GM19467 (cell line): ENCODE measurements at regions not wholly inside any gene's neighbourhood (a gene's known extent, or its start where the extent isn't known, plus 50 kb on each side); places are given as distances from the start of the nearest gene placed in this dataset.
"Not testable (repeated sequence)": the region's sequence is repeated elsewhere in the genome, so short reads cannot be mapped to it uniquely, and the experiment has no call there.

Source experiments
- ATAC-seq: cut with Tn5 transposase; IDR thresholded peaks from one replicate; pipeline ENCODE4 v1.9.1; 2021; ENCODE audit warnings: mild to moderate bottlenecking, moderate library complexity; ENCODE audit not compliant: unreplicated experiment

- ATAC-seq: no peak
Measured at GRCh38 chr7:45402480-45403218, 171.5 kb upstream of the ADCY1 start.

- no peak for ATAC-seq
Measured at GRCh38 chr7:45404622-45405021, 169.5 kb upstream of the ADCY1 start.

GRCh38 chr7:45407730-45408408 is 166.3 kb upstream of the ADCY1 start:
- ATAC-seq: no peak

GRCh38 chr7:45408409-45408737 is 165.8 kb upstream of the ADCY1 start:
- ATAC-seq: no peak

GRCh38 chr7:45410893-45411292 is 163.3 kb upstream of the ADCY1 start:
- ATAC-seq: no peak

DNA sequence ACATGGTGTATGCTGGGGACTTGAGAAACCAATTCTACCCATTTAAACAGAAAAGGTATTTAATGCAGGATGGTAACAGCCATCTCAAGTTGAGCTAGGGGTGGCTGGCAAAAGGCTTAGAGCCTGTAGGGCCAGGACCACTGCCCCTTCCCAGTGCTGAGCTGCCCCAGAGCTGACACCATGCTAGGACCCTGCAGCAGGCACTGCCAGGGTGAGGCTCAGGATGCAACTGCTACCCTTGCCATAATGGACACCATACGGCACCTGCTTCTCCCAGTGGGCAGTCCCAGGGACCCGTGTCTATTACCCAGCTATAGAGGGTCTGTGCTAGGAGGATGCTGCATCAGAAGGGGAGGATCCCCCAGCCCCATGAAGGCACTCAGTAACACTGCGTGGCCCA is 160.7 kb upstream of the ADCY1 start:
- ATAC-seq: no peak

DNA sequence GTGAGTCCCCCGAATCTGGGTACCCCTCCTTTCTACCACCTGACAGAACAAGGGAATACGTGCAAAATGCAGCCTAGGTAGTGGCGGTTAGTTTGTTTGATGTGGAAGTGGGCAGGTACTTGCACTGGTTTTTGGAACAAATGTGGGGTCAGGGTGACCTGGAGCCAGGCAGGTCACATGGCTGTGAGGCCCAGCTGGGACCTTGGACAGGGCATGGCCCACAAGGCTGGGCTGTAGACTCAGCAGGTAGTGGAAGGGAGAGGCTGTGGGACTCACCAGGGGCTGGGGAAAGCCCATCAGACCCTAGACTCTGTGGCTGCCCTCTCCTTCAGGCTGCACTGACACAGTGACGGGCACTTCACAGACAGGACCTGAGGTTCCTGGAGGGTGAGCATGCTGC is 159.9 kb upstream of the ADCY1 start:
- no peak for ATAC-seq

GRCh38 chr7:45415265-45415664 is 158.9 kb upstream of the ADCY1 start:
- no peak for ATAC-seq

- ATAC-seq: no peak
Measured at GRCh38 chr7:45416846-45417245, 157.3 kb upstream of the ADCY1 start.

GRCh38 chr7:45417268-45417667 is 156.9 kb upstream of the ADCY1 start:
- ATAC-seq: no peak

DNA sequence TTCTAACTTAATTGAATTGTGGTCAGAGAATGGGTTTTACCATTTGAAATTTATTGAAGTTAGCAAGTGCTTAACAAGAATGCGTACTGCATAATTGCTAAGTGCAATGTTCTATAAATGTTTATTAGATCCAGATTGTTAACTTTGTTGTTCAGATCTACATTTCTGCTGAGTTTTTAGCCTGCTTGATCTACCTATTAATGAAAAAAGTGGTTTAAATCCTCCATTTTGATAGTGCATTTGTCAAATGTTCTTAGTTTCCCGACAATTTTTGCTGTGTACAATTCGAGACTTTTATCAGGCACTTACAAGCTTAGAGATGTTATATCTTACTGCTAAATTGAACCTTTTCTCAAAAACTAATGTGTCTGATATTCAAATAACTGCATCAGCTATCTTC is 156.4 kb upstream of the ADCY1 start:
- ATAC-seq: no peak

DNA sequence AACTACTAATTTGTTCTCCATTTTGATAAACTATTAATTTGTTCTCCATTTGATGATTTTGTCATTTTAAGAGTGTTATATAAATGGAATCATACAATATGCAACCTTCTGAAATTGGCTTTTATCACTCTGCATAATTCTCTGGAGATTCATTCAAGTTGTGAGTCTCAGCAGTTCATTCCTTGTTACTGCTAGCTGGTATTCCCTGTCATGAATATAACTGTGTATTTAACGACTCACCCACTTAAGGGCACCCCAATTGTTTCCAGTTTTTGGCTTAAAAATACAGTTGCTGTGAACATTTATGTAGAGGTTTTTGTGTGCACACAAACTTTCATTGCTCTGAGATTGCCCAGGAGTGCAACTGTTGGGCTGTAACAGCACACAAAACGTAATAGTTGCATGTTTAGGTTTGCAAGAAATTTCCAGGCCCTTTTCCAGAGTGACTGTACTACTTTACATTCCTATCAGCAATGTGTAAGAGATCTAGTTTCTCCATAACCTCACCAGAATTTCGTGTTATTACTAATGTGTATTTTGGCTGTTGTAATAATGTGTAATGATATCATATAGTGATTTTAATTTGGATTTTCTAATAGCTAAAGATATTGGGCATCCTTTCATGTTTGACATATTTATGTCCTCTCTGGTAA is 153.2 kb upstream of the ADCY1 start:
- ATAC-seq: no peak

DNA sequence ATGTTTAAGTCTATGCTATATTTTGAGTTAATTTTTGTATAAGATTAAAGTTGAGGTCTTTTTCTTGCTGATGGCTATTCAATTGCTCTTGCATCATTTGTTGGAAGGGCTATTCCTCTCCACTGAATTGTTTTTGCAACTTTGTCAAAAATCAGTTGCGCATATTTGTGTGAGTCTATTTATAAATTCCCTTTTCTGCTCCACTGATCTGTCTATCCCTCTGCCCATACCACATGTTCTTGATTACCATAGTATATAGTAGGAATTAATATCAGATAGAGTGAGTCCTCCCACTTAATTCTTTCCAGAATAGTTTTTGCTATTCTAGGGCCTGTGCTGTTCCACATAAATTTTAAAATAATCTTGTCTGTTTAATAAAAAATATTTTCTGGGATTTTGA is 152.4 kb upstream of the ADCY1 start:
- no peak for ATAC-seq

DNA sequence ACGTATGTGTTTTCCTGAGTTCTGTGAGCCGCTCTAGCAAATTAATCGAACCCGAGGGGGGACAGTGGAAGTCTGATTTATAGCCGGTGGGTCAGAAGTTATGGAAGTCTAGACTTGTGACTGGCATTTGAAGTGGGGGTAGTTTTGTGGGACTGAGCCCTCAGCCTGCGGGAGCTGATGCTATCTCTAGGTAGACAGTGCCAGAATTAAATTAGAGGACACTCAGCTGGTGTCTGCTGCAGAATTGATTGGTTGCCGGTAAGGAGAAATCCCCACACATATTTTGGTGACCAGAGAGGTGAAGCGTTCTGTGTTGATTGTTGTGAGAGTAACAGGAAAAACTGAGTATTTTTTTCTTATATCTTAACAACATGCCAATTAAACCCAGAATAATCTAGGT is 143.8 kb upstream of the ADCY1 start:
- no peak for ATAC-seq

DNA sequence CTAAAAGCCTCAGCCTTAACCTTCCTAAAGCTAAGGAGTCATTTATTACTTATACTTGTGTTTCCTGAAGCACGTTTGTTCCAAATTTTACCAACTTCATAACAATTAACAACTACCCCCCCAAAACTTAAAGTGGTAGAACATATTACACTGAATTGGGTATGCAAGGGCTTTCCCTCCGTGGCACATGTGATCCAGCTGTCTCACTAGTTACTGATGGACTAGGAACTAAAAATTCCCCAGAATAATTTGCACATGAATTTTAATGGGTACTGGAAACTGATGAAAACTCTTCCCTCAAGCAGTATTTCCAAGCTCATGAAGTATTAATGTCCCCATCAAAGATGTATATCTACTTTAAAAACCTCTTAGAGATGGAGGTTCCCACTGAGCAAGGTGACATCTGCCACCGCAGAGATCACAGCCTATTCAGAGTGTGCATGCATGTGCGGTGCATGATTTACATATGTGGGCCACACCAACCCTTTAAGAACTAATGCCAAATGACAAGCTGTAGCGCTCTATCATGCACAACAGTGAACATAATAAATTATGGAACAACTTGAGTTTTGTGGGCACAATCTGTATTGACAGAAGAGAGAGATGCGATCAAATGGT is 139.9 kb upstream of the ADCY1 start:
- ATAC-seq: no peak

DNA sequence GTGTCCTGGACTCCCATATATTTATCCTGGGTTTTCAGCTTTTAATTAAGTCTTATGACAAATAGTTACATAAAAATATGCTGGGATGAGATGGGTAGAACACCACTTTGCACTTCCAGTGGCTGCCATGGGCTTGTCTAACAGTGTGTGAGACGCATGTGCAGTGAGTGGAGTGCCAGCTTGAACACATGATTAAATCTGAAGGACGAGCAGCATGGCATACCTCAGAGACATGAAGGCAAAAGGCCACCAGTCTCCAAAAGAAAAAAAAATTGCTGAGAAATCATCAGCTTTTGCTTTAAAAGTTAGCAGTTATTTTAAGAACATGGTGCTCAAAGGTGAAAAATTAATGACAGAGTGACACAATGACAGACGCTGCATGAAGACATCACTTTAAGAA is 139.0 kb upstream of the ADCY1 start:
- no peak for ATAC-seq

DNA sequence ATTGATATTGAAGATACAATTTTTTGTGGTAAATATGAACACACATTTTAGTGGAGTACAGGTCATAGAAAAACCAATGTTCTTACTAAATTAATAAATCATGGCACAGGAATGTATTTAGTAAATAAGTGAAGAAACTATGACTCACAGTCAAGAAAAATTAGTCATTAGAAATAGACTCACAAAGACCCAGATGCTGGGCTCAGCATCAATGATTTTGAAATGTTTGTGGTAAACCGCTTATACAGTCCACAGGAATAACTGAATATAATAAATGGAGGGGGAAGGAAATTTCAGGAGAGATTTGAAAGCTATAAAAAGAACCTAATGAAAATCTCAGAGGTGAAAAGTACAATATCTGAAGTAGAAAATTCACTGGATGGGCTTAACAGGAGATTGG is 138.3 kb upstream of the ADCY1 start:
- no peak for ATAC-seq

- not testable (repeated sequence) for ATAC-seq
Measured at GRCh38 chr7:45440776-45441175, 133.4 kb upstream of the ADCY1 start.

DNA sequence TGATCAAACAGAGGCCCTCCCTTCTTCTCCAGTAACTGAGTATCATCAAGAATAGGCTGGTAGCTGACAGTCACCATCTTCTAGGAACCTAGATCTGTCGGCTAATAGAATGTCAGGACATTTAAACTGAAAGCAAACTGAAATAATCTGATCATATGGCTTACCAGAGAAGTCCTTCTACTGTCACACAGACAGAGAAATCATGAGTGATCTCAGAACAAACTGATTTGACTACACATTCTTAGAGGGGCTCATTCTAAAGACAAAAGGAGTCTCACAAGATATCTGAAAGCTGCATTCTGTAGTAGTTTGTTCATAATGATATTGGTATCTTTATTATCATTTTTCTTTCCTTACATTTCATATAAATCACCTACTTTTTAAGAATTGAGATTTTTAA is 130.9 kb upstream of the ADCY1 start:
- ATAC-seq: no peak

GRCh38 chr7:45446195-45446944 is 127.8 kb upstream of the ADCY1 start:
- no peak for ATAC-seq

- no peak for ATAC-seq
Measured at GRCh38 chr7:45447296-45447695, 126.9 kb upstream of the ADCY1 start.
